Upper lobe of left lung (tissue), 6 donors: ENCODE measurements at regions not wholly inside any gene's neighbourhood (a gene's known extent, or its start where the extent isn't known, plus 50 kb on each side); places are given as distances from the start of the nearest gene placed in this dataset.

Experiments
- ATAC-seq, 2 donors: fragments of 200-7000 bp; cut with Tn5 transposase; one replicate each; pipeline ENCODE4 v1.9.1; 2022; ENCODE audit warnings: mild to moderate bottlenecking in 2 of 2, moderate library complexity in 2 of 2; ENCODE audit not compliant: low FRiP score in 2 of 2
- DNase-seq, 2 donors: peaks; one replicate each; pipeline ENCODE4 v3.0.0-alpha.2; 2019 to 2020
- H3K27ac ChIP-seq, 4 donors: fragments of 200-600 bp; sonication (generic); one replicate each; pipeline ENCODE4 v1.5.1; 2016 to 2019
- H3K27me3 ChIP-seq, 4 donors: fragments of 200-600 bp; sonication (generic); one replicate each; pipeline ENCODE4 v1.5.1; 2017 to 2019
- H3K36me3 ChIP-seq, 4 donors: fragments of 200-600 bp; sonication (generic); one replicate each; pipeline ENCODE4 v1.5.1; 2016 to 2019
- H3K4me1 ChIP-seq, 4 donors: fragments of 200-600 bp; sonication (generic); one replicate each; pipeline ENCODE4 v1.5.1; 2018 to 2019
- H3K4me3 ChIP-seq, 4 donors: fragments of 200-600 bp; sonication (generic); one replicate each; pipeline ENCODE4 v1.5.1; 2017 to 2019; ENCODE audit warnings: mild to moderate bottlenecking in 2 of 4, moderate library complexity in 1 of 4
- H3K9me3 ChIP-seq, 4 donors: fragments of 200-600 bp; sonication (generic); one replicate each; pipeline ENCODE4 v1.5.1; 2018 to 2019
- CTCF ChIP-seq, 6 experiments: fragments of 450-650 bp in 4 of 6; fragments of 200-600 bp in 2 of 6; sonication (generic) in 2 of 6; IDR thresholded peaks; one replicate each; pipeline ENCODE4 v1.5.1; 2016 to 2019; ENCODE audit warnings: antibody characterized with exemption in 6 of 6
- EP300 ChIP-seq, 4 donors: sonication (generic); formaldehyde crosslinking; IDR thresholded peaks; one replicate each; pipeline ENCODE4 v1.5.1; 2017; ENCODE audit warnings: antibody characterized with exemption in 4 of 4, control low read depth in 2 of 4
- POLR2A ChIP-seq, 4 donors: fragments of 450-650 bp; IDR thresholded peaks; one replicate each; pipeline ENCODE4 v1.5.1; 2016 to 2017; ENCODE audit warnings: antibody characterized with exemption in 4 of 4, mild to moderate bottlenecking in 2 of 4
- POLR2AphosphoS5 ChIP-seq, 2 donors: sonication (generic); formaldehyde crosslinking; IDR thresholded peaks; one replicate each; pipeline ENCODE4 v1.5.1; 2017; ENCODE audit warnings: antibody characterized with exemption in 2 of 2
- WGBS, 2 donors: methylation state at CpG; one replicate each; pipeline ENCODE4 v1.1.5; 2017 to 2018; 5-methylcytosine and 5-hydroxymethylcytosine counted together
- donor health status: DM: no; HTN: no; CAD: no; lungs with moderate emphysema.
- donor health status: DM: no; HTN: yes; CAD: no; lungs with severe emphysema.

GRCh38 chr12:25745281-25745680 is 192.2 kb upstream of the LMNTD1 start:
- no peaks in the 10 kb centered on the region for H3K36me3 ChIP-seq
- no peak for DNase-seq
- no peak for ATAC-seq
- H3K4me1 ChIP-seq, result no peaks in the 10 kb centered on the region
- no peak overlapping the region for H3K27ac ChIP-seq
- WGBS, 2 donors, result 53 to 80% methylated on average over 2 of the region's 2 CpGs
- H3K27me3 ChIP-seq, result no peaks in the 10 kb centered on the region
- no peaks in the 10 kb centered on the region for H3K9me3 ChIP-seq
- H3K4me3 ChIP-seq, result no peak overlapping the region
- TF ChIP-seq POLR2A (IDR thresholded peaks at IDR 0.05) (no peak), CTCF (IDR thresholded peaks at IDR 0.05) (no peak)

GRCh38 chr12:25746131-25746530 is 193.0 kb upstream of the LMNTD1 start:
- no peak overlapping the region for H3K27ac ChIP-seq
- no peak overlapping the region for H3K4me3 ChIP-seq
- DNase-seq, result no peak
- no peaks in the 10 kb centered on the region for H3K27me3 ChIP-seq
- no peaks in the 10 kb centered on the region for H3K9me3 ChIP-seq
- ATAC-seq, result no peak
- H3K36me3 ChIP-seq, result no peaks in the 10 kb centered on the region
- H3K4me1 ChIP-seq, result no peaks in the 10 kb centered on the region
- no peak for TF ChIP-seq POLR2A (IDR thresholded peaks at IDR 0.05)
- no peak for TF ChIP-seq POLR2AphosphoS5 (IDR thresholded peaks at IDR 0.05)
- no peak for TF ChIP-seq EP300 (IDR thresholded peaks at IDR 0.05)

DNA sequence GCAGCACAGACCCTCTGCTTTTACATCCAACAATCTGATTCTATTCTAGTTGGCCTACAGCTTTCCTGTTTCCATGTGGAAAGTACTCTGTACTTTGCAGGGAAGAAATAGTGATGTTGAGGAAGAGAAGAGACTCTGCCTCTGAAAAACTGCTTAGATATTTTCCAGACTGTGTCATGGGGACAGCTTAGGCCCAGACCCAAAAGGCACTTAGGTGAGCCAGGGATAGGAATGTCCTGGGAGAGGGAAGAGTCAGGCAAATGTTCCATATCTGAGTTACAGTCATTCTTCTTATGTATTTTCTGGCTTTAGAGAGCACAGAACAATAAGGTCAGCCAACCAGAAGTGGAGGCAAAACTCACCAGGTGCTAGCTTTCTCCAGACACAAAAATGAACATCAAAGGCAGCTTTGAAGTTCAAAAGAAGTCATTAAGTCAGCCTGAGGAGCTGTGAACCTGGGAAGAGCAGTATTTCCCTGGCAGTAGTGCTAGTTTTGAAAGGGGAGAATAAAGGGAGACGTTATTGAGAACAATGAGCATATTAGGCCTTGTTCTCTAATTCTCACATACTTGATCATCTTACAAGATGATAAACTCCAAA is 199.7 kb upstream of the LMNTD1 start:
- WGBS, 2 donors, result 76 to 80% methylated on average over 1 of the region's 1 CpG
- DNase-seq (no peak), ATAC-seq (no peak)
- Histone ChIP-seq H3K4me3 (no peak overlapping the region), H3K36me3 (no peaks in the 10 kb centered on the region), H3K4me1 (no peaks in the 10 kb centered on the region), H3K27me3 (no peaks in the 10 kb centered on the region), H3K9me3 (no peaks in the 10 kb centered on the region), H3K27ac (no peak overlapping the region)
- TF ChIP-seq EP300 (IDR thresholded peaks at IDR 0.05) (no peak), CTCF (IDR thresholded peaks at IDR 0.05) (no peak), POLR2A (IDR thresholded peaks at IDR 0.05) (no peak), POLR2AphosphoS5 (IDR thresholded peaks at IDR 0.05) (no peak)

DNA sequence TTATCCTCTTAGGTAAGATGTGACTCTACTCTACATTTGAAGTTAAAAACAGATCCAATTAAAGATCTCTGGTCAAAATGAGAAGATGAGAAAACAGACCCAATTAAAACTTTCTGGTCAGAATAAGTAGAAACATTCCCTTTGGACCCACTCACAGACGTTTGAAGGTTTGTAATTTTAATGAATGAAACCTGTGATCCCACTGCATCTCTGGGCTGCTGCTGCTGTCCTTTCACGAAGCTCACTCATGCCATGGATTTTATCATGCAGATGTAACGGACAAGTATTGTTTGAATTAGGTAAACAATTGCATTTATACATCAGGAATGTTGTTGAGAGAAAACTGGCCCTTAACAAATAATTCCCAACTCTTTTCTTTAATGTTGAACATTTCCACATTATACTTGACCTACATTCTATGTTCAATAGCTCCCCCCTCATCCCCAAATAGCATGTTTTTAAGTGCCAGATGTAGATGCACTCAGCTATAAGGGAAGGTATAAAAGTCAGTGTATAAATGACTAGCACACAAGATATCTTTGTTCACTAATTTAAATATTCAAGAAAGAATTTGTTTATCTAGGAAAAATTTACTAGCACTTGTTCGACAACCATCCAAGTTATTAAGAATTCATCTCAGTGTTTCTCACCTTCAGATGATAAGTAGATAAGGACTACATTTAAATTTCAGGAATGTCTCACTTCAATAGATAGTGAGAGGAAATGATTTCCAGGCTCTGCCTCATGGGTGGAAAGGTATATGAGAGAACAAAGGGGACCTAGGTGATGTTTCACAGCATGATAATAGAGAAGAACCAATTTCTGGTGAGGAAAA is 202.3 kb upstream of the LMNTD1 start:
- Histone ChIP-seq H3K4me3 (no peak overlapping the region), H3K27me3 (no peaks in the 10 kb centered on the region), H3K9me3 (no peaks in the 10 kb centered on the region), H3K27ac (no peak overlapping the region), H3K36me3 (no peaks in the 10 kb centered on the region), H3K4me1 (no peaks in the 10 kb centered on the region)
- no peak for DNase-seq
- TF ChIP-seq POLR2AphosphoS5 (IDR thresholded peaks at IDR 0.05) (no peak), EP300 (IDR thresholded peaks at IDR 0.05) (no peak), CTCF (IDR thresholded peaks at IDR 0.05) (no peak), POLR2A (IDR thresholded peaks at IDR 0.05) (no peak)
- WGBS, 2 donors, result 63 to 71% methylated on average over 4 of the region's 4 CpGs
- ATAC-seq, result no peak

DNA sequence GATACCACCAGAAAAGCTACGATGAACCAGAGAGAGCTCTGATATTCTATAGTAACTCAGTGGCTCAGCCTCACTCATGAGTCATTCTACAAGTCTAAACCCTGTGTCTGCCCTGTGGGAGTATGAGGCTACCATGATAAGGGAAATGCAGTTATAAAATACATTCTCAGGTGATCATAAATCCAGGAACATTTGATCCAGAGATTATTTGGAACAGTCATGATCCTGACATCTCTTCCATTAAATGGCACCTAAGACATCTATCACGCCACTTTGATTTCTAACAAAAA is 202.6 kb upstream of the RASSF8 start:
- Histone ChIP-seq H3K27me3 (no peaks in the 10 kb centered on the region), H3K4me3 (no peak overlapping the region), H3K27ac (no peak overlapping the region), H3K4me1 (no peaks in the 10 kb centered on the region), H3K36me3 (no peaks in the 10 kb centered on the region), H3K9me3 (no peaks in the 10 kb centered on the region)
- WGBS, 2 donors, result 96 to 98% methylated on average over 2 of the region's 2 CpGs
- no peak for ATAC-seq
- TF ChIP-seq POLR2AphosphoS5 (IDR thresholded peaks at IDR 0.05), result no peak
- DNase-seq, result no peak
